NCI-H1092 (cell line): ENCODE measurements at regions not wholly inside any gene's neighbourhood (a gene's known extent, or its start where the extent isn't known, plus 50 kb on each side); places are given as distances from the start of the nearest gene placed in this dataset.
A peak's percentile ranks its signal among the peaks of the same experiment; 100 is the strongest.
"Not testable (repeated sequence)": the region's sequence is repeated elsewhere in the genome, so short reads cannot be mapped to it uniquely, and the experiment has no call there.

Experiments
- DNase-seq: peaks from one replicate; lab custom pipeline; 2025; lab: John Stamatoyannopoulos, UW

DNA sequence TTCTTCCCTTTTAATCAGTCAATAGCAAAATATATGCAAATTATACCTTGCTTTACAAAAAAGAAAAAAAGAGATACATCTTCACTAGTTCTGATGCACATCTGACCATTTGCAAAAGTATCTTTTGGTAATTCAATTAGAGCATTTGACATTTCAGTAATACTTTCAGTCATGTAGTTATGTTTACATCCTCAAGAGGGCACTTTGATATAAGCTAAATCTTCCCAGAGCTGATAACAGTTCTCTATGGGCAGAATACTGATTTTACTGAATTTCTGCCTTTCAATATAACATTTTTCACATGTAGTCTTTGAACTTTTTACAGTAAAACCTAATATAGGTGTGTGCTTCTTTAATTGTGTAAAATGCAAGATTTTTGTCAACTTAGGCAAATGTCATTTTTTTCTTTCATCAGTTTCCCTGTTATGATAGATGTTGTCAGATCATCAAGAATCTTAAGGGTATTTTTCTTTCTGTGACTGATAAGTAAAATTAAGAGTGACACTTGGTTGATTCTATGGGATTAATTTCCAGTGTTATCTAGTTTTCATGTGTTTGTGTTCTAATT lies 703.5 kb upstream of the SEMA3D start:
- DNase-seq = peak; percentile 7

DNA sequence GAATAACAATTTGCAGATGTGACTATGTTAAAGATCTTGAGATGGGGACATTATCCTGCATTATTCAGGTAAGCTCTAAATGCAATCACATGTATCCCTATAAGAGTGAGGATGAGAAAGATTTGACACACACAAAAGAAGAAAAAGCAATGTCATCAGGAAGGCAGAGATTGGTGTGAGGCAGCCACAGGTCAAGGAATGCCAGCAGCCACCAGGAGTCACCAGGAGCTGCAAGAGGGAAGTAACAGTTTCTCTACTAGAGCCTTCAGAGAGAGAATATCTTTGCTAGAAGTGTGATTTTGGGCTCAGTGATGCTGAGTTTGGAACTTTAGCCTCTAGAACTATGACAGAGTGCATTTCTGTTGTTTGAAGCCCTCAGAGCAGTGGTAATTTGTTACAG lies 700.3 kb upstream of the SEMA3D start:
- DNase-seq = no peak

DNA sequence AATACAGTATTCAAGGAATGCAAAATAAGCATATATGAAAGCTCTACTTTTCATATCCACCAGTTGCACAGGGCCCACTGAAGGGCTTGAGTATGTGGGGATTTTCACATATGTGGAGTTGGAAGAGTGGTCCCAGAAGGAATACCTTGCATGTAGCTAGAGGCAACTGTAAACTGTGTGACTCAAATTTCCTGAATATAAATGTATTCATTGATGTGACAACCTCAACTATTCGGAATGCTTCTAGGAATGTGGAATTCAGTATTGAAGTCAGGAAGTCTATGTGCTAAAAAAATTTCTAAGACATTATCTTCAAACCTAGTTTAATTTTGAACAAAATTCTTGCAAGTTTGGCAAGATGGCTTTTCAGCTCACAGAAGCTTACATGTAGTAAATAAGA lies 695.5 kb upstream of the SEMA3D start:
- DNase-seq = no peak

DNA sequence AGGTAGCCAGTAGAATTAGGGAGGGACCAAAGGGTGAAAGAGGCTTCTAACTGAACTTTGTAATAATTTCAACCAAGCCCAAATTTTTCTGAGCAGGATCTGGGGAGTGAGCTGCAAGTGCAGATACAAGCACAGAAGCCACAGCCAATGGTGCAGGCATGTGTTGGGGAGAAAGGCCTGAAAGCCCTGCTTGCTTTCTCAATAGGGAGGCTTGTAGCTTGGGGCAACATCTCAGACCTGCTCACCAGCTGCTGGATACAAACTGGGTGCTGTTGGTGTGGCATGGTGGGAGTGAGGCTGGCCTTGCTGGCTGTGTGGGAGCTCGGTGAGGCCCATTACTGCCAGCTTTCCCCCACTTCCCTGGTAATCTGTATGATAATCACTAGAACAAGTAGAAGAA lies 688.5 kb upstream of the SEMA3D start:
- no peak for DNase-seq

DNA sequence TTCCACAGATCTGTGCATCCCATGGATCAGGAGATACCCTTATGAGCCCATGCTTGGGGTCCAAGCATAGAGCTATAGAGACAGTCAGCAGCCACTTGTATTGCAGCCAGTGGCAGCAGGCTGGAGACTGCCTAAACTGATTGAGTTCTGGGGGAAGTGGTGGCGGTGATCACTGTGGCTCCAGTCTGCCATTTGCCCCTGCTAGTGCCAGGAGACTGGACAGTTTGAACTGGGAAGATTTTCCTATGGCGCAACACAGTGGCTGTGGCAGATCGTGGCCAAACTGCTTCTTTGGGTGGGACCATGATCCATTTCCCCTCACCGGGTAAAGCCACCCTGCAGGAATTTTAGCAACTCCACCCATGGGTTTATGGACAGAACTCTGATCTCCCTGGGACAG lies 679.7 kb upstream of the SEMA3D start:
- DNase-seq = no peak

DNA sequence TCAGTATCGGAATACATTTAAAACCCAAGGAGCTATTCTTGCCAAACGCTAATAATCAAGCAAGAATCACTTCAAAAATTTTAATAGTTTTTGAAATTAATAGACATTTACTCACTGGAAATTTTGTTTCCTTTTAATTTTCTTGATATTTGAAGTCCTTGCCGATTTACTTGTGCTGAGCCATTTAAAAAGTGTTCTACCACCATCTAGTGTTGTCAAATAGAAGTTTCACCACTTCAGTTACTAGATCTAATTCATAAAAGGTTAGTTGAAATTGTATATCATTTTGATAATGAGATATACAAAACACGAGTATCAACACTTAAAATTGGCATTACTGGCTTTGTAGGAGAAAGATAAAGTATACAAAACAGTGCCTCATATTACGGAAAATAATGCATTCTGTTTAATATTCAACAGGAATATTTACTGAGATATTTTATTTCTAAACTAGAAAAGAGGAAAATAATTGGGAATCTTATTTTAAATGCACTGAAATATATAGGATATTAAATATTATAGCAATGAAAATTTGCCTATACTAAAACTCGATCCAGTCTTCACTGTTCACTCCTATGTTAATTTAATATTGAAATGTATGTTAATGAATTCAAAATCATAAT lies 664.8 kb upstream of the SEMA3D start:
- peak; percentile 8 for DNase-seq

DNA sequence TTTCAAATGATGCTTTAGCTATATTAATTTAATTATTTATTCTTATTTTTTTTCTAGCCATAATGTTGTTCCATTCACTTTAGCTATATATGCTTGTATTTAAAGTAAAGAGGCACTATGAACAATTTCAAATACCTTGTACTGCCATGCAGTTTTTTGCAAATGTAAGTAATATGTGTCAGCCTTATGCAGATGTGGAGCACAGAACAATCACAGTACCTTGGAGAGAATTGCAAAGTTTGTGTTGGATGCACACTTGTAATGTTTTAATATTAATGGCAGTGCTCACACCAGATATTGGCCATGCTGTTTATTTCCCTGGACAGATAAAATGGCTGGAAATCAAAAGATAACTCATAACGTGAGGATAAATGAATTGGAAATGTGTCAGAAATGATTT lies 663.5 kb upstream of the SEMA3D start:
- no peak for DNase-seq

DNA sequence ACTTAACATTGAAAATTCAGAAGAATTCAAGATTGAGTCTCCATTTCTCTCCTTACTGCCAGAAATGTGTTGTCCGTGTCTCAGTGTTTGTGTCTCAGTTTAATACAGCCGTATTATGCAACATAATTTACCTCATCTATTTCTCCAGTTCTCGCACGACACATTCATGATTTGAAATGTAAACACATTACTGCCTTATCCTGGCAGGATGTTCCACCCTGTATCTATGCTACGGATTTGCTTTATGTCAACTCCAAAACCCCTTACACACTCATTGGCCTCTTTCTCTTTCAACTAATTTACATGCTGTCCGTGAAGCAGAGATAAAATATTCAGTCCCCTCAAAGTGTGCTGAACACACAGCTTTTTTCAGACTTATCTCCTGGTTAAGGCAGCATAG lies 653.7 kb upstream of the SEMA3D start:
- DNase-seq = peak; percentile 17

DNA sequence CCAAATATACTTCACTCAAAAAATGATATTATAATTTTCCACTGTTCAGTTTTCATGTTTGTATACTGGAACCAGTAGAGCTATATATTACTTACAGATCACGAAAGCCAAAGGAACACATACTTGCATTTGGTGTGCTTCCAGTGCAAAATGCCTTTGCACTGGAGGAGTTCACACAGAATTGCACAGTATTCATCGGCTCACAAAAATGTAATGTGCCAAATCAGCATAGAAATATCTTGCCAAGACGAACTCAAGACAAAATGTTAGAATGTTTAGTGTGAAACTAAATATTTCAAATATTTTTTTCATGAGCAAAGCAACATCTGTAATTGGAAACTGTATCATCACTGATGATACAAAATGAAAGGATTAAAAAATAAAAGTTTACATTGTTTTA lies 646.2 kb upstream of the SEMA3D start:
- DNase-seq = no peak

DNA sequence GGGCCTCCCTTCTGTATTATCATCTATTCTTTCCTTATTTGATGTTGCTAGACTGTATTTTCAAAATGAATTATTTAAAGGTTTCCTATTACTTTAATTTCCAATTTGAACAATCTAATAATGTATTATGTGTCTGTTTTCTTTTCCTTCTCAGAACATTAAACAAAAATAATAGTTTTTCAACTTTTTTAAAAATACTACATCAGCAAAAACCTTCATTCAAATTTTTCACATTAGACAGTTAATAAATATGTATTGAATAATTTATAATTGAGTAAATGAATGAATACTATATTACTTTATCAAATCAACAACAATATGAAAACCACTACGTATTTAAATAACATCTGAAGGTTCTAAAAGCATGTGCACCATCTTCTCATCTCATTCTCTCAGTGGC lies 644.1 kb upstream of the SEMA3D start:
- no peak for DNase-seq

DNA sequence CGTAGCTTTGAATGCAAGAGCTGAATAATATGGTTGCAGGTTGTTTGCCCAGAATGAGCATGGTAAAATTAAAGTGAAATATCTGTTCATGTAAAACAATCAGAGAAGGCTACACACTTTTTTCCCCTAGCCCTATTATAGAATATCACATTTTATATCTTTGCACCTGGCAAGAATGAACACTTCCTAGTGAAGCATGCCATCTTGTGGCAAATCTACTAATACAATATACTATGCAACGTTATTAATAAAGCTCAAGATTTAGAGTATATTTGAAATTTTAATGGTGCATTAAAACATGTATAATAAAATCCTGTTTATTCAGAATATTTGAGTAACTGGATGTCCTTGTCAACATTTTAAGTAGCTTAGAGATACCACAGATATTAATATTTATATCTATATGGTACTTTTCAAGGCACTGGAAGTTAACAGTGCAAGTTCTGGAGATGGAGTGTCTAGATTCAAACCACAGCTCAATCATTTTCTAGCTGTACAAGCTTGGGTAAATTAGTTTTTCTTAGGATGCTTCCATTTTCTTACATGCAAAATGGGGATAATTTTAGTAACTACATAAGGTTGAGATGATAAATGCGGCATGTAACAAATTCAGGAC lies 643.1 kb upstream of the SEMA3D start:
- peak; percentile 23 for DNase-seq

DNA sequence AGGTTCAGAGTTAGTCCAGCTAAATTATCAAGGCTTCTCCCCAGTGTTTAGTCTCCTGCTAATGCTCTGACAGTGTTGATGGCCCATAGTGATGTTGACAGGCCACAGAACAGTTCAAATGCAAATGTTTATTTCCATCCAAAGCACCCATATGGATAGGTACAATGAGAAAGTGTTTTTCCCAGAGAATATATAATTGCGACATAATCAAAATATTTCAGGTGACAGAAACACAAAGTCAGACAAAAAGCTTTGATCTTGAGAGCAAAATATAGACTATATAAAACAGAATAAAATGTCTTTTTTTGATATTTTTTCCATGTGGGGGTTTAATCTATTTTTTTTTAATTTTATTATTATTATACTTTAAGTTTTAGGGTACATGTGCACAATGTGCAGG lies 642.3 kb upstream of the SEMA3D start:
- no peak for DNase-seq

DNA sequence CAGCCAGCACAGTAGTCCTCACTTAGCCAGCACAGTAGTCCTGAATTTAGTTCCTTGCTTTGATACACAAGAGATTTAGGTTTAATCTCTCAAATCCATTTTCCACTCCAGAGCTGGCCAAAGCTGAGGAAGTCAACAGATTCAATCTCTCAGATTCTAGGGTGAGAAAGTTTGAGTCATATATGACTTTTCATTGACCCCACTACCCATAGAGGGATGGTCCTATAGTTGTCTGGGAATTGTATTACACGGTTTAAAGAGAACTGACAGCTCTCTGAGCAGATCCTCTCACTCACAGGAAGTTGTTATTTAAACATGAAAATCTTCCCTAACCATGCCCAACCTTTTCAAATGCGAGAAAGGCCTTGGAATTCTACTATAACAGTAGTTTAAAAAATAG lies 641.8 kb upstream of the SEMA3D start:
- no peak for DNase-seq

DNA sequence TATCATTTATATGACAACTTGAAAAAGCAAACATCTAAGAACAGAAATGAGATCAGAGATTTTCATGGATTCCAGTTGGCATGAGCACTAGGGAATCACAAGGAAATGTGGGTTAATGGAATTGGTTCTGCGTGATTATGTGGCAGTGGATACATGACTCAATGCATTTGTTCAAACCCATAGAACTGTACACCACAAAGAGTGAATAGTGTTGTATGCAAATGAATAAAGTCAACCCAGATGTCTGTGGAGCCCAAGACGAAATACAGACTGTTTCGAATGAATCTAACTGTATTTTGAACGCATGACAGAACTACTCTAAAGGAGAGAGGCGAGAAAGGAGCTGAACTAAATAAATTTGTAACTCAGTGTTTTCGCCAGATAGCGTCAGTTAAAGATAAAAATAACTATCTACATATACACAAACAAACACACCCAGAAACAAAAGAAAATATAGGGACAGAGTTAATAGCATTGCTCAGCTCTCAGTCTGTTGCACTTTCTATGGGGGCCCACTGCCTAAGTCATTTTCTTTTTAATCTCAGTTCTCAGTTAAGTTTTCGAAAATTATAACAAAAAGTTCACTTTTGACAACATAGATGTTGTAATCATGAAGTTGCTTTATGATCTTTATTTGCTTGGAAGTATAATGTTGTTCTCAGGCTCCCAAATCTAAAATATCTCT lies 636.7 kb upstream of the SEMA3D start:
- no peak for DNase-seq

DNA sequence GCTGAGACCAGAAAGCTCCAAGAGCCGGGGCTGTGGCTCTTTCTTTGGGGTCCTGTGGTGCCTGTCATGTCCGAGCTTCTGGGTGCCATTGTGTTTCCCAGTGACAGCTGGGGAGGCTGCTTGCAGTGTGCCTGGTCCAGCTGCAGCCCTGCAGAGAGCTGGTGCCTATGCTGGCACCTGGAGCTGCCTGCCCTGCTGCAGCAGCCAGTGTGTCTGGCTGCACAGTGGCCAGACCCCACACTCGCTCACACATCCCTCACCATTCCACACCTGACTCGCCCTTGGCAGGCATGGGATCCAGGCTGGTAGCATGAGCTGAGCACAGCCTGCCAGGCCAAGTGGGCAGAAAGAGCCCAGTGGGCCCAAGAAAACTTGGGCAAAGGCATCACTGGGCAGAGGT lies 635.1 kb upstream of the SEMA3D start:
- DNase-seq = no peak

DNA sequence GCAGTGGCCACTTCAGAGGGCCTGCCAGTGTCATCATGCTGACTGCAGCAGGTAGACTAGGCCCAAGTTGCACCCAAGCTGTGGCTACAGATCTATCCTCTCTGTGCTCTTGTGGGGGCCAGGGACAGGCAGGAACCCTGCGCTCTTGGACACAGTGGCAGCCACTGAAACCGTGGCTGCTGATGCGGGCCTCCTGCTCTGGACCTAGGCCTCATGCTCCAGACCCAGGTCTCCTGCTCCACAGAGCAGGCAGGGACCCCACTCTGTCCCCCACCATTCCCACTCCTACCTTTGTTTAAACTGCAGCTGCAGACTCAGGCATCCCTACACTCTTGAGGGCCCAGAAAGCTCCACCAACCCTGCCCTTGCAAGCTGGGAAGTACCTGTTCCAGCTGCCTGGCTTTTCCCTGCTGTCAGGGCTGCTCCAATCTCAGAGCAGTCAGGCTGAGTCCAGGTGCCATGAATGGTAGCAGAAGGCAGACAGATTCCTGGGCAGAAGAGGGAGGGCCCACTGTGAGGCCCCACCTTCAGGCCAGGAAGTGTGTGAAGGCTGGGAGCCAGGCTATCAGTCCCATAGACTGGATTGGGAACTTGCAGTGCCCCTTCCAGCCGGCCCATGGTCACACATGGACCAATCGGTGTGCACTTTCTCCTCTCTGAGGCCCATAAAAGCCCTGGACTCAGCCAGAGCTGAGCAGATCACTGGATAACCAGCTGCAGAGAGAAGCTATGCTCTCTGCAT lies 634.0 kb upstream of the SEMA3D start:
- DNase-seq = no peak

DNA sequence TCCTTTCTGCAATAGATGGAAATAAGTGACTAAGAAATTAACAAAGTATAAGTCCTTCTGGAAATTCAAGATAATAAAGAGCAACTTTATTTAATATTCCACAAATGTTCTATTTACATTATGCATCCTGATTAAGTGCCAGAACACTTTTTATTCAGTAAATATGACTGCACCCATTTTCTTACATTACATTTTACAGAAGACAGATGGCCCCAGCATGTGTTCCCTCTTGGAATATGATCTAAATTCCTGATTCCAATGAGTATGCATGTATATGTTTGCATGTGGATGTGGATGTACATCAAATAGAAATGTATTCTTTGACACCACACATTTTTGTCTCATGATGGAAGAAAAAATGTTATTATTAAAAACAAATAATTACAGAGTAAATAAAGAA lies 628.7 kb upstream of the SEMA3D start:
- DNase-seq = no peak

DNA sequence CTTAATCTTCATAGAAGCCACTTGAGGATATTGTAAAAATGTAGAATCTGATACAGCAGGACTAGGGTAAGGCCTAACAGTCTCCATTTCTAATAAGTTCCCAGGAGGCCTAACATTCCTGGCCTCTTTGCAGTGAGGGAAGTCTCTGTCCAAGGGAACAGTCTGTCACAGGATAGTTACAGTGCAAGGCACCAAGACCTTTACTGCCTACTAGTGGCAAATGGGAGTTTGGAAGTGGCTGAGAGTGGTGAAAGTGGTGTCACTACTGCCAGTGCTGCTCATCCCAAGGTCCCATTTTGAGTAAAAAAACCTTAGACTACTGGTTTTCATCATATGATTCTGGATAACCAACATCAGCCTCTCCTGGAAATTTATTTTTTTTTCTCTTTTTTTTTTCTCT lies 619.5 kb upstream of the SEMA3D start:
- DNase-seq = no peak

DNA sequence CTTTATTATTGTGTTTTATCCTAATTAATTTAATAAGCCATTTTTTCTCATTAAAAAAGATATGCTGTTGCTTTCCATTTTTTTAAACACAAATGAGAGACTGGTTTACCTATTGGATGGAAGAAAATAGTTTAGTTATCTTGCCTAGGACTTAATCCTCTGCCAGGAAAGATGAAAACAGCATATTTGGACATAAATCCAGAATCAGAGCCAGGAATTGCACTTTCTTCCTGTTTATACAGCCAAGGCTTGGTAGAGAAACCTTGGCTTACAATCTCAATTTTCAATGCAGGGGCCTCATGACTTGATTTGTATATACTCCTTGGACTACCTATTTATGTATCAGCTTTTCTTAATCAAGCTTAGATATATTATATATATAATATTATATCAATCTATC lies 618.8 kb upstream of the SEMA3D start:
- DNase-seq = no peak

DNA sequence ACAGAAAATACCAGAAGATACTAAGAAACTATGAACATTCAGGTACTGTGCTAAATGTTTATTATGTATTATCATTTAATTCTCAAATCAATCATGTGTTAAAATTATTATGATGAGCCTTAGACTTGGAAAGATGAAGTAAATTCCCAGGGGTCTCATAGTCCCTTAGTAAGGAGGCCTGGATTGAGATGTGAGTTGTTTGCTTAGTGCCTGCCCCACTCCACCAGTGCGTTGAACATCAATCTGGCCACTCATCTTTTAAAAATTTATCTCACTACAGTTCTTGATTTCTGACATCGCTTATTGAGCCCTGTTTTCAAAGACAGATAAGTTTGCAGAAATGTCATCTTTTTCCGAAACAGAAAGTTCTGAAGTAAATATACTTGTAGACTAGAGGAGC lies 618.4 kb upstream of the SEMA3D start:
- no peak for DNase-seq

DNA sequence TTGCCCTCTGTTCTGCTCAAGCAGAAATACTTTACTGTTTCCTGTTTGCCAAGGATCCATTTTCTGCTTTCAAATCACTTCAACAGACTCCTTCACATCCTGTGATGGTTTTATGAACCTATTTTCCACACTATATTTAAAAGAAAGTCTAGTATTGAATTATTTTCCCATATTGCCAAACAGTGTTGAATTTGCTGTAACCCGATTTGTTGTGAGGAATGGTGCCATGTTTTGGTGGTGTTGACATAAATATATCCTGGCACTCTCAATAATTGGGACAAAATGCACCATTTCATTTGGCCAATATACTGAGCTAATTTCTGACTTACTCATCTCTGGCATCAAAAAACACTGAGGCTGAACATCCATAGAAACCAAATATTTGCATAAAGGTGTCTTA lies 615.4 kb upstream of the SEMA3D start:
- no peak for DNase-seq

DNA sequence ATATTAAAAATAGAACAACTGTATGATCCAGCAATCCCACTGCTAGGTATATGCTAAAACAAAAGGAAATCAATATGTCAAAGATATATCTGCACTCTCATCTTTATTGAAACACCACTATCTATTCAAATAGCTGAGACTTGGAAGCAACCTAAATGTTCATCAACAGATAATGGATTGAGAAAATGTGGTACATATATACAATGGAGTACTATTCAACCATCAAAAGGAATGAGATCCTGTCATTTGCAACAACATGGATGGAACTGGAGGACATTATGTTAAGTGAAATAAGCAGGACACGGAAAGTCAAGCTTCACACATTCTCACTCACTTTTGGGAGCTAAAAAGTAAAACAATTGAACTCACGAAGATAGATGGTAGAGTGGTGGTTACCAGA lies 610.1 kb upstream of the SEMA3D start:
- no peak for DNase-seq

DNA sequence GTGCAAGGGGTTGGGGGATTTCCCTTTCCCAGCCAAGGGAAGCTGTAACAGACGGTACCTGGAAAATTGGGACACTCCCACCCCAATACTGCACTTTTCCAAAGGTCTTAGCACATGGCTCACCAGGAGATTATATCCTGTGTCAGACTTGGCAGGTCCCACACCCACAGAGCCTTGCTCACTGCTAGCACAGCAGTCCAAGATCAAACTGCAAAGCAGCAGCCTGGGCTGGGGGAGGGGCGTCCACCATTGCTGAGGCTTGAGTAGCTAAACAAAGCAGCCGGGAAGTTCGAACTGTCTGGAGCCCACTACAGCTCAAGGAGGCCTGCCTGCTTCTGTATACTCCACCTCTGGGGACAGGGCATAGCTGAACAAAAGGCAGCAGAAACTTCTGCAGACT lies 604.2 kb upstream of the SEMA3D start:
- DNase-seq = not testable (repeated sequence)
